ENCODE measurements at regions not wholly inside any gene's neighbourhood (a gene's known extent, or its start where the extent isn't known, plus 50 kb on each side); places are given as distances from the start of the nearest gene placed in this dataset.
"Not testable (repeated sequence)": the region's sequence is repeated elsewhere in the genome, so short reads cannot be mapped to it uniquely, and the experiment has no call there.

GRCh38 chr17:71502443-71502842 is 618.4 kb upstream of the SOX9 start:
- no peaks in the 10 kb centered on the region for H3K36me3 ChIP-seq
- no peaks in the 10 kb centered on the region for H3K9me3 ChIP-seq
- H3K4me1 ChIP-seq, result no peaks in the 10 kb centered on the region
- DNase-seq, result no peak
- no peaks in the 10 kb centered on the region for H3K27me3 ChIP-seq
- TF ChIP-seq CTCF (IDR thresholded peaks at IDR 0.05), result no peak
- no peak for TF ChIP-seq POLR2A (IDR thresholded peaks at IDR 0.05)
- no peak overlapping the region for H3K27ac ChIP-seq
- H3K4me3 ChIP-seq, result no peak overlapping the region

- Histone ChIP-seq H3K27me3 (no peaks in the 10 kb centered on the region), H3K4me1 (no peaks in the 10 kb centered on the region), H3K4me3 (no peak overlapping the region), H3K36me3 (no peaks in the 10 kb centered on the region), H3K27ac (no peak overlapping the region), H3K9me3 (no peaks in the 10 kb centered on the region)
- TF ChIP-seq CTCF (IDR thresholded peaks at IDR 0.05) (no peak), POLR2A (IDR thresholded peaks at IDR 0.05) (no peak)
- DNase-seq, result no peak
Measured at GRCh38 chr17:71503710-71504465, 616.9 kb upstream of the SOX9 start.

GRCh38 chr17:71505200-71505599 is 615.6 kb upstream of the SOX9 start:
- Histone ChIP-seq H3K27ac (no peak overlapping the region), H3K36me3 (no peaks in the 10 kb centered on the region), H3K4me1 (no peaks in the 10 kb centered on the region), H3K9me3 (no peaks in the 10 kb centered on the region), H3K4me3 (no peak overlapping the region), H3K27me3 (no peaks in the 10 kb centered on the region)
- DNase-seq, result no peak
- TF ChIP-seq CTCF (IDR thresholded peaks at IDR 0.05) (no peak), POLR2A (IDR thresholded peaks at IDR 0.05) (no peak)

- no peaks in the 10 kb centered on the region for H3K36me3 ChIP-seq
- H3K4me3 ChIP-seq, result no peak overlapping the region
- no peak for DNase-seq
- H3K9me3 ChIP-seq, result no peaks in the 10 kb centered on the region
- no peak overlapping the region for H3K27ac ChIP-seq
- H3K4me1 ChIP-seq, result no peaks in the 10 kb centered on the region
- H3K27me3 ChIP-seq, result no peaks in the 10 kb centered on the region
- TF ChIP-seq POLR2A (IDR thresholded peaks at IDR 0.05), result no peak
- TF ChIP-seq CTCF (IDR thresholded peaks at IDR 0.05), result no peak
Measured at GRCh38 chr17:71505981-71506380, 614.8 kb upstream of the SOX9 start.

- H3K4me1 ChIP-seq, result no peaks in the 10 kb centered on the region
- H3K36me3 ChIP-seq, result no peaks in the 10 kb centered on the region
- peak in 1 of 3 donors; percentile 52 for DNase-seq
- no peak overlapping the region for H3K4me3 ChIP-seq
- TF ChIP-seq POLR2A (IDR thresholded peaks at IDR 0.05), result no peak
- H3K9me3 ChIP-seq, result no peaks in the 10 kb centered on the region
- no peaks in the 10 kb centered on the region for H3K27me3 ChIP-seq
- no peak overlapping the region for H3K27ac ChIP-seq
Measured at GRCh38 chr17:71511266-71511995, 609.4 kb upstream of the SOX9 start.

GRCh38 chr17:71513725-71514124 is 607.1 kb upstream of the SOX9 start:
- not testable (repeated sequence) for H3K36me3 ChIP-seq, H3K27me3 ChIP-seq, H3K9me3 ChIP-seq, H3K4me1 ChIP-seq, DNase-seq, H3K27ac ChIP-seq, H3K4me3 ChIP-seq

Measured in Peyer's patch (tissue), 4 donors.